ENCODE measurements at regions not wholly inside any gene's neighbourhood (a gene's known extent, or its start where the extent isn't known, plus 50 kb on each side); places are given as distances from the start of the nearest gene placed in this dataset.

- Histone ChIP-seq H3K79me2 (ENCODE audit: low read length) (no peaks in the 10 kb centered on the region), H3K9me3 (ENCODE audit: insufficient read depth, low read length) (no peaks in the 10 kb centered on the region), H3K9ac (ENCODE audit: low read length) (no peak overlapping the region), H3K4me3 (ENCODE audit: low read length) (no peak overlapping the region), H3K4me1 (ENCODE audit: low read length) (no peaks in the 10 kb centered on the region), H3K4me2 (ENCODE audit: low read length) (no peak overlapping the region), H2AFZ (ENCODE audit: low read depth, low read length) (no peak overlapping the region), H3K36me3 (replicated peaks; ENCODE audit: low read depth, low read length) (no peaks in the 10 kb centered on the region), H4K20me1 (ENCODE audit: insufficient read depth, low read length) (no peaks in the 10 kb centered on the region), H3K27ac (ENCODE audit: low read length) (no peak overlapping the region), H3K27me3 (ENCODE audit: low read depth, low read length) (no peaks in the 10 kb centered on the region)
- no peak for TF ChIP-seq CTCF (IDR thresholded peaks at IDR 0.05; ENCODE audit: low read depth, low read length)
- TF ChIP-seq EZH2phosphoT487 (IDR thresholded peaks at IDR 0.05; ENCODE audit: low read depth): no peak
Measured at GRCh38 chr15:95826412-95827195, 503.9 kb upstream of the NR2F2 start.

DNA sequence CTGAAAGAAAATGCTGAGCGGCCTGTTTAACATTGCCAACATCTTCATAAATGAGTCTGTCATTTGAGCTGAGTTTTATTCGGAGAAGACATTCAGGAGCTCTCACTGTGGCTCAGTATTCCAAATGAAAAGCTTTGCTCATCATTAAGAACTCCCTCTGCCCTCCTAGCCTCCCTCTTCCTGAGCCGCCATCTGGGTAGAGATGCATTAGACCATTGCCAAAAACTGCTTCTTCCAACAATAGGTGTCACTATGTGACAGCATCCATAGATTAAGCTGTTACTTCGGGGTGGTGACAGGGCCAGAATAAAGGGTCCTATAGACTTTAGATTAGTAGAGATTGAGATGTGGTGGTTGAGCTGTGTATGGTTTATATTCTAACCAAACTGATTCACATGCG is 501.4 kb upstream of the NR2F2 start:
- H3K4me2 ChIP-seq (ENCODE audit: low read length): no peak overlapping the region
- no peaks in the 10 kb centered on the region for H3K4me1 ChIP-seq (ENCODE audit: low read length)
- no peaks in the 10 kb centered on the region for H3K36me3 ChIP-seq (replicated peaks; ENCODE audit: low read depth, low read length)
- H2AFZ ChIP-seq (ENCODE audit: low read depth, low read length): no peak overlapping the region
- TF ChIP-seq CTCF (IDR thresholded peaks at IDR 0.05; ENCODE audit: low read depth, low read length): no peak
- no peaks in the 10 kb centered on the region for H3K9me3 ChIP-seq (ENCODE audit: insufficient read depth, low read length)
- no peak overlapping the region for H3K4me3 ChIP-seq (ENCODE audit: low read length)
- H3K79me2 ChIP-seq (ENCODE audit: low read length): no peaks in the 10 kb centered on the region
- no peak overlapping the region for H3K9ac ChIP-seq (ENCODE audit: low read length)
- H4K20me1 ChIP-seq (ENCODE audit: insufficient read depth, low read length): no peaks in the 10 kb centered on the region
- H3K27me3 ChIP-seq (ENCODE audit: low read depth, low read length): no peaks in the 10 kb centered on the region
- H3K27ac ChIP-seq (ENCODE audit: low read length): no peak overlapping the region

- H3K27me3 ChIP-seq (ENCODE audit: low read depth, low read length): no peaks in the 10 kb centered on the region
- no peaks in the 10 kb centered on the region for H3K9me3 ChIP-seq (ENCODE audit: insufficient read depth, low read length)
- no peaks in the 10 kb centered on the region for H4K20me1 ChIP-seq (ENCODE audit: insufficient read depth, low read length)
- no peaks in the 10 kb centered on the region for H3K4me1 ChIP-seq (ENCODE audit: low read length)
- TF ChIP-seq CTCF (IDR thresholded peaks at IDR 0.05; ENCODE audit: low read depth, low read length) (no peak), EZH2phosphoT487 (IDR thresholded peaks at IDR 0.05; ENCODE audit: low read depth) (no peak)
- no peaks in the 10 kb centered on the region for H3K79me2 ChIP-seq (ENCODE audit: low read length)
- H3K27ac ChIP-seq (ENCODE audit: low read length): no peak overlapping the region
- no peak overlapping the region for H3K9ac ChIP-seq (ENCODE audit: low read length)
- H3K4me2 ChIP-seq (ENCODE audit: low read length): no peak overlapping the region
- H3K4me3 ChIP-seq (ENCODE audit: low read length): no peak overlapping the region
- no peak overlapping the region for H2AFZ ChIP-seq (ENCODE audit: low read depth, low read length)
- no peaks in the 10 kb centered on the region for H3K36me3 ChIP-seq (replicated peaks; ENCODE audit: low read depth, low read length)
Measured at GRCh38 chr15:95830281-95830680, 500.2 kb upstream of the NR2F2 start.

GRCh38 chr15:95832668-95833067 is 497.8 kb upstream of the NR2F2 start:
- Histone ChIP-seq H2AFZ (ENCODE audit: low read depth, low read length) (no peak overlapping the region), H3K79me2 (ENCODE audit: low read length) (no peaks in the 10 kb centered on the region), H3K27ac (ENCODE audit: low read length) (no peak overlapping the region), H4K20me1 (ENCODE audit: insufficient read depth, low read length) (no peaks in the 10 kb centered on the region), H3K4me1 (ENCODE audit: low read length) (no peaks in the 10 kb centered on the region), H3K27me3 (ENCODE audit: low read depth, low read length) (no peaks in the 10 kb centered on the region), H3K4me2 (ENCODE audit: low read length) (no peak overlapping the region), H3K9ac (ENCODE audit: low read length) (no peak overlapping the region), H3K4me3 (ENCODE audit: low read length) (no peak overlapping the region), H3K36me3 (replicated peaks; ENCODE audit: low read depth, low read length) (no peaks in the 10 kb centered on the region), H3K9me3 (ENCODE audit: insufficient read depth, low read length) (no peaks in the 10 kb centered on the region)
- TF ChIP-seq CTCF (IDR thresholded peaks at IDR 0.05; ENCODE audit: low read depth, low read length) (no peak), EZH2phosphoT487 (IDR thresholded peaks at IDR 0.05; ENCODE audit: low read depth) (no peak)

Measured in OCI-LY3 (cell line).